Cardiac muscle cell (in vitro differentiated cells and primary cell): ENCODE measurements at regions not wholly inside any gene's neighbourhood (a gene's known extent, or its start where the extent isn't known, plus 50 kb on each side); places are given as distances from the start of the nearest gene placed in this dataset.

Source experiments
- DNase-seq, 2 donors: peaks; one replicate each; pipeline versions ENCODE4 v3.0.0 to v3.0.0-alpha.2; 2010 to 2017; ENCODE audit warnings: low read depth in 1 of 2, low spot score in 1 of 2
- H3K27ac ChIP-seq: fragments of 200-600 bp; sonication (generic); 2 replicates; pipeline ENCODE4 v1.5.1; 2016
- H3K27me3 ChIP-seq: fragments of 200-600 bp; sonication (generic); 2 replicates; pipeline ENCODE4 v1.6.0; 2016; ENCODE audit warnings: control low read depth
- H3K36me3 ChIP-seq: fragments of 200-600 bp; sonication (generic); 2 replicates; pipeline ENCODE4 v1.5.1; 2016; ENCODE audit warnings: control low read depth
- H3K4me1 ChIP-seq: fragments of 200-600 bp; sonication (generic); 2 replicates; pipeline ENCODE4 v1.8.1; 2017; ENCODE audit warnings: low read depth, mild to moderate bottlenecking, mixed run types
- H3K4me3 ChIP-seq: fragments of 200-600 bp; sonication (generic); 2 replicates; pipeline ENCODE4 v1.5.1; 2016; ENCODE audit warnings: mild to moderate bottlenecking
- H3K9me3 ChIP-seq: fragments of 200-600 bp; sonication (generic); 2 replicates; pipeline ENCODE4 v1.5.1; 2017; ENCODE audit warnings: low read depth, mild to moderate bottlenecking, control low read depth
- TF ChIP-seq, protein P1 (sequence below): IDR thresholded peaks from 2 replicates; pipeline ENCODE4 v1.5.1; 2012; ENCODE audit warnings: low read depth, mild to moderate bottlenecking, low read length

DNA sequence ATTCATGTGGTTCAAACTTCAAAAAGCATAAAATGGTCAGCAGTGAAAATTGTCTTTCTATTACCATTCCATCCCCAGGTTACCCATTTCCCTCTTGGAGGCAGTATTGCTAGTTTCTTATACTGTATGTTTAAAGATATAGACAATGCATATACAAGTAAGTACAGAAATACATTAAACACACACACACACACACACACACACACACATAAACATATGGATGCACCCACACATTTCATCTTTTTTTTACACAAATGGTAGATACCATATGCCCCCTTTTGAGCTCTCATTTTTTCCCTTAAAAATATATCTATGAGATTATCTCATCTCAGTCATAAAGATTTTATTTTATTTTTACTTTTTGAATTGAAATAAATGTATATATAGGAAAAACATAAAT, 79.7 kb downstream of the NEUROD6 start:
- H3K27me3 ChIP-seq: no peaks in the 10 kb centered on the region
- DNase-seq: no peak
- H3K36me3 ChIP-seq: no peaks in the 10 kb centered on the region
- TF ChIP-seq, protein P1, sequence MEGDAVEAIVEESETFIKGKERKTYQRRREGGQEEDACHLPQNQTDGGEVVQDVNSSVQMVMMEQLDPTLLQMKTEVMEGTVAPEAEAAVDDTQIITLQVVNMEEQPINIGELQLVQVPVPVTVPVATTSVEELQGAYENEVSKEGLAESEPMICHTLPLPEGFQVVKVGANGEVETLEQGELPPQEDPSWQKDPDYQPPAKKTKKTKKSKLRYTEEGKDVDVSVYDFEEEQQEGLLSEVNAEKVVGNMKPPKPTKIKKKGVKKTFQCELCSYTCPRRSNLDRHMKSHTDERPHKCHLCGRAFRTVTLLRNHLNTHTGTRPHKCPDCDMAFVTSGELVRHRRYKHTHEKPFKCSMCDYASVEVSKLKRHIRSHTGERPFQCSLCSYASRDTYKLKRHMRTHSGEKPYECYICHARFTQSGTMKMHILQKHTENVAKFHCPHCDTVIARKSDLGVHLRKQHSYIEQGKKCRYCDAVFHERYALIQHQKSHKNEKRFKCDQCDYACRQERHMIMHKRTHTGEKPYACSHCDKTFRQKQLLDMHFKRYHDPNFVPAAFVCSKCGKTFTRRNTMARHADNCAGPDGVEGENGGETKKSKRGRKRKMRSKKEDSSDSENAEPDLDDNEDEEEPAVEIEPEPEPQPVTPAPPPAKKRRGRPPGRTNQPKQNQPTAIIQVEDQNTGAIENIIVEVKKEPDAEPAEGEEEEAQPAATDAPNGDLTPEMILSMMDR: no peak
- no peak overlapping the region for H3K4me3 ChIP-seq
- H3K27ac ChIP-seq: no peak overlapping the region
- no peaks in the 10 kb centered on the region for H3K4me1 ChIP-seq
- H3K9me3 ChIP-seq: no peaks in the 10 kb centered on the region

DNA sequence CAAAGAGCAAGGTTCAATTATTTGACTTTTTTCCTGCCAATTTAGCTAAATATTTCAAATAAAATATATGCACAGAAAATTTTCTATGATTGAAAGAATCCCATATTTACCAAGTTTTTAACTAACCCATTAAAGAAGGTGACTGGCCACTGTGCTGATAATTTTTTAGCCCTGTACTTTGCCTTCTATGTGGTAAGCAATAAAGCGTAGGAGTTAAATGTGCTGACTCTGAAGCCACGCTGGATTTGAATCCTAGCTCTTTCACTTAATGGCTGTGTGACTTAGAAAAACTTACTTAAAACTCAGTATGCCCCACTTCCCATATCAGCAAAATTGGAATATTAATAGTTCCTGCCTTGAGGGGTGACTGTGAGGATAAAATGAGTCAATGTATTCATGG, 82.1 kb downstream of the NEUROD6 start:
- peaks cover 2% of the 10 kb centered on the region for H3K27me3 ChIP-seq

GRCh38 chr7:31256506-31256905, 84.0 kb downstream of the NEUROD6 start:
- Histone ChIP-seq H3K36me3 (no peaks in the 10 kb centered on the region), H3K9me3 (no peaks in the 10 kb centered on the region), H3K27me3 (peaks cover 3% of the 10 kb centered on the region), H3K27ac (no peak overlapping the region), H3K4me1 (no peaks in the 10 kb centered on the region), H3K4me3 (no peak overlapping the region)
- TF ChIP-seq, protein P1: no peak
- no peak for DNase-seq

More for the DNA sequence above, 82.1 kb downstream of the NEUROD6 start:
- no peak overlapping the region for H3K4me3 ChIP-seq
- no peaks in the 10 kb centered on the region for H3K36me3 ChIP-seq
- TF ChIP-seq, protein P1: no peak
- H3K4me1 ChIP-seq: no peaks in the 10 kb centered on the region
- no peak overlapping the region for H3K27ac ChIP-seq
- DNase-seq: no peak
- H3K9me3 ChIP-seq: no peaks in the 10 kb centered on the region

DNA sequence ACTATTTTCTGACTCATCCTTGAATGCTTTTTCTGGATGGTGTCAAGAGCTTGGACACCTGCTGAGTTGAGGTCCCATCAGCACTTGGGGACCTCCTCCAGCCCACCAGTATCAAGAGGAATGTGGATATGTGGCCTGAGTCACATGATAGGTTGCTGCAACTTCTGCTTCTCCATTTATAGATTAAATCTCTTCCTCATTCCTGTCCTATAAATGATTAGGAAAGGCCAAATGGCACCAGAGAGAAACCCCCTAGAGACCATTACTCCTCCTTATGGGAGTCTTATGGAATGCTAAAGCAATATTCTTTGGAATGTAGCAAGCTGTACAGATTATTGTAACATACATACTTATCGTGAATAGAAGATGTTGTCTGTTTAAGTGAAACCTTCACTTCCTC, 85.6 kb downstream of the NEUROD6 start:
- Histone ChIP-seq H3K4me3 (no peak overlapping the region), H3K27ac (no peak overlapping the region), H3K9me3 (no peaks in the 10 kb centered on the region), H3K27me3 (peaks cover 3% of the 10 kb centered on the region), H3K4me1 (no peaks in the 10 kb centered on the region), H3K36me3 (no peaks in the 10 kb centered on the region)
- DNase-seq: no peak
- TF ChIP-seq, protein P1: no peak

DNA sequence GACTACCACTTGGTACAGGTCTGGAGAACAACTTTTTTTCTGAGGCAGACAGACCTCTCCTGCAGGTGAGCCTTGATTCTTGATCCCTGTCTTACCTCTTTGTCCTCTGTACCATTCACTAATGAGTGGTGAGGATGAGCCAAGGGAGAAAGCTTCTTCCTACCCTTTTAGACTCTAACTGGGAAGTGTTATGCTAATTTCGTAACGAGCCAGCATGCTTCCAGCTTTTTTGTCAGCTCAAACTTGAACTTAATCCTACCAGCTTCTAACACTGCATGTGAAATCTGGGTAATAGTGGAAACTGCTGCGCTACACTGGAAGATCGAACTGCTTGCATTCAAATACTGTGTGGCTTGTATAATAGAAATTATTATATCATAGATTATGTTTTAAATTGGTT, 87.0 kb downstream of the NEUROD6 start:
- no peaks in the 10 kb centered on the region for H3K36me3 ChIP-seq
- H3K27me3 ChIP-seq: peaks cover 3% of the 10 kb centered on the region
- TF ChIP-seq, protein P1: no peak
- H3K4me3 ChIP-seq: no peak overlapping the region
- no peak overlapping the region for H3K27ac ChIP-seq
- no peaks in the 10 kb centered on the region for H3K9me3 ChIP-seq
- H3K4me1 ChIP-seq: no peaks in the 10 kb centered on the region
- no peak for DNase-seq

GRCh38 chr7:31251441-31251840, 89.1 kb downstream of the NEUROD6 start:
- no peaks in the 10 kb centered on the region for H3K9me3 ChIP-seq
- TF ChIP-seq, protein P1: no peak
- no peak for DNase-seq

More at GRCh38 chr7:31251441-31251840, 89.1 kb downstream of the NEUROD6 start:
- Histone ChIP-seq H3K4me1 (no peaks in the 10 kb centered on the region), H3K27me3 (peaks cover 3% of the 10 kb centered on the region), H3K27ac (no peak overlapping the region), H3K36me3 (no peaks in the 10 kb centered on the region), H3K4me3 (no peak overlapping the region)
